GM21526 (cell line): ENCODE measurements at regions not wholly inside any gene's neighbourhood (a gene's known extent, or its start where the extent isn't known, plus 50 kb on each side); places are given as distances from the start of the nearest gene placed in this dataset.

Experiments used
- ATAC-seq: cut with Tn5 transposase; IDR thresholded peaks from one replicate; pipeline ENCODE4 v1.9.1; 2021; ENCODE audit warnings: moderate library complexity; ENCODE audit not compliant: unreplicated experiment, low FRiP score

DNA sequence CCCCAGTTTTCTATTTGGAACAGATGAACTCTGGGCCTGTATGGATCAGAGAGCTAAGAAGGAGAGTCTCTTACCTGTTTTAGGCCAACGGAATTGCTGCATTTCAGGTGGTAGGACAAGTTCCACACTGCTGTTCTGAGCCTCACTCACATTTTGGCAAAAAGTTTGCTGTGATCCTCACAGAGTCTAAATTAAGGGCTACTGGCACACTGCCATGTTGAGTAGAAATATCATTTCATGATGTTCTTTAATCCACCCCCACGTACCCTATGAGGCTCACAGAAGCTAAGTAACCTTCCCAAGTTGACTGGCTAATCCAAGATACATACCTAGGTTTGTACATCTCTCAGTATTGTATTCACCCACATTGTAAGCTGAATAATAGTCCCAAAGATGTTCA lies 447.2 kb downstream of the INHBA start:
- no peak for ATAC-seq

DNA sequence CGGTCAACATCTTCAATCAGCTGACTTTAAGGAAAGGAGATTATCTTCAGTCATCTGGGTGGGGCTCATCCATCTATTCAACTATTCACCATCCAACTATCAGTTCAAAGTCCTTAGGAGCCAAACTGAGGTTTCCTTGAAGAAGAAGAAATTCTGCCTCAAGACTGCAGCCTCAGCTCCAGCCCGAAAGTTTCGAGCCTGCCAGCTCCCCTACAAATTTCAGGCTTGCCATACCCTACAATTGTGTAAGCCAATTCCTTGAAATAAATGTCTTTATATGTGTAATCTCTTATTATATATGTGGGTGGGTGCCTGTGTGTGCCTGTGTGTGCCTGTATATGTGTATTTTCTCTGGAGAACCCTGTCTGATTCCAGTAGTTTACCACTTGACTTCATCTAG lies 447.8 kb downstream of the INHBA start:
- ATAC-seq: no peak

DNA sequence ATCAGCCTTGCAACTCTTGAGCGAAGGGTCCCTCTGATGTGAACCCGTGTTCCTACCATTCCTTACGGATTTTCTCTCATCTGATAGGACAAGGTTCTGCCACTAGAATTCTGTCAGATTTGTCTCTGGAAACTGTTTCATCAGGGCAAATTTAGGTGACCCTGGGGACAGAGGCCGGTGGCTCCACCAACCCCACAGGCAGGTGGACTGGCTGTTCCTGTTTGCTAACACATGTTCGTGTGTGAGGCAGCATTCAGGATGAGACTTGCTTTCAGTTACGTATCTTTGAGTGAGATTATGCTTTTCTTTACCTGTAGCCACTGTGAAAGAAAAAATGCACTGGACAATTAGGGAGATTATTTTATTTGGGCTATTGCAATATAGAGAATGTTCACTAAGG lies 449.9 kb downstream of the INHBA start:
- ATAC-seq: no peak

DNA sequence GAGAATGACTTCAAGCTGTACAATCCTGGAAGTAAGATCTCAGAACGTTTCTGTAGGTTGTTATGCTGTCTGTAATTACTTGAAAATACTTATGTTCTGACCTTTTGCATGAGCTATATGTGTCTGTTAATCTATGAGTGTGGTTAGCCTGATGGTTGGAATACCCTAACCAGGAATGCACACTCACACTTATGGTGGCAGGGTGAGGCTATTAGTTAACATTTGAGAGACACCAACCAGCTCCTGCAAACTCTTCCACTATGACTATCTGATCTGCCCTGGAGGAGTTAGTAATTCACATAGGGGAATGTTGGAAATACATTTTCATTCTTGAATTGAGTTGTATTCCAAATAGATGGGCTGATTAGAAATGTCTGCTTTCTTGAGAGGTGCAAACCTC lies 450.3 kb downstream of the INHBA start:
- ATAC-seq: no peak

DNA sequence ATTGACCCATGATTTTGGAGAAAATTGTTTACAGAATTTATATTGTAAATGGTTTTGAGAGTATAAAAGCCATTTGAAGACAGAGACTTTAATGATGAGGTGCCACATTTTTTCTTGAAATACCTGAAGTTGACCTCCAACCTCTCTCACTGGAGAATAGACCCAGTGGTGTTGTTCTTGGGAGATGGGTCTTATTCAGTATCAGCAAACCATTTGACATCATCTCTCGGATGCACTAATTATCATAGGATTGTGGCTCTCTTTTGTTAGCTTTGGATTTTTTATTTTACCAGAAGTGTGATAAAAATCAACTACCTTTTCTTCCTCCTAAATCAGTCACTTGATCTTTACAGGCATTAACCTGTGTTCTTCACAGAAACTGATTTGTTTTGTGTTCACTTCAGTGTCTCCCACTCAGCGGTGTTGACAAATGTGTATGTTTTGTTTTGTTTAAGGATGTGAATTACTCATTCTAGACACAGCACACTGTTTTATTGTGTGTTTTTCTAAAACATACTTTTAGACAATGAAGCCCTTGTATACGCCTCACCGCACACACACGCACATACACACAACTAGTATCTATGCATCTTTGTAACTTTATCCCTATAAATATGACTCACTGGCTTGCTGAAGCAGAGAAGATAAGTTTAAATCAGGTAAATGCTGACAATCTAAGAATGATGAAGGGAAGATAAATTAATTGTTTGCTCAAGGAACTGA lies 455.6 kb downstream of the INHBA start:
- ATAC-seq: no peak

DNA sequence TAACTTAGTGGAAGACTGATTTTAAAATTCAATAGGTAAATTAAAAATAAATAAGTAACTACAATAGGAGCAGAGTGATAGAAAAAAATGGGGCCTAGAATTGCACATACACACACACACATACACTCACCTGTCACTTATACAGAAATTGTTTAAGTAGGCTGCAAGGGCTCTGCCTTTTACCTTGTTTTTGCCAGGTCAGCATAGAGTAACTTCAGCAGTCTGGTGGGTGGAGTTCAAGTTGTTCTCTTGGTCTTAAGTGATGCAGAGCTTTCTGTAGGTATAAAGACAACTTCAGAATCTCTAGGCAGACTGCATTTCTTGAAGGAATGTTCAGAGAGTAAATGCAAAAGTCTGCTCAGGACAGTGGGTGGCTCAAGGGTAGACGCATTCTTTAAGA lies 457.0 kb downstream of the INHBA start:
- ATAC-seq: no peak

DNA sequence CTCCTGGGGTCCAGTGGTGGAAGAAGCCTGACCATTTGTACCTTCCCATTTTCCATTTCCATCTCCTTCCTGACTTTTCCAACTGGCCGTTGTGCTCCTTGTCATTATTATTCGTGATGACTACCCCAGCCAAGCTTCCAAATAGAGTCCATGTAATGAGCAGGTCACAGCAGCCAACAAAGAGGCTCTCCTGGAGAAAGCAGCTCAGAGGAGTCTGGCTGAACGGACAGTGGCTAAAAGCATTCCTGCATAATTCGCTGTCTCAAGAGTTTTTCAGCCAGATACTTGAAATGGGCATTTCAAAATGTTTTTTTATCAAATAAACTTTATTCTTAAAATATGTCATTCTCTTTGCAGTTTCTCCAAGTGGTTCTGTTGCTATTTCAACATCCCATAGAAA lies 458.6 kb downstream of the INHBA start:
- no peak for ATAC-seq

DNA sequence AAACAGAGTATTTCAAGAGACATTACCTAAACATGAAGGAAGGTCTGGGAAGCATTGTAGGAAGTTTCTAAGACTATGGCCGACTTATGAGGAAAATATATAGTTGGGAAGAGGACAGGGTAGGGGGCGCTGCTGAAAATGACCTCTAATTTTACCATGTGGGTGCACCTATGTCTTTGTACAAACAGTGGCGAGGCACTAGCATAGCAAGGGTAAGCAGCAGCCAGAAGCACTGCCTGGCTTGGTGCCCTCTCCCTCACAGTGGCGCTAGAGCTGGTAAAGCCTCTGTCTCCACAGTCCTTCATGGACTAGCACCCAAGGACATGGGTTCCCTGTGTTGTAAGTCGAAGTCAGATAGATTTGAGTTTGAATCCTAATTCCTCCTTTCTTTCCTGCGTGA lies 461.2 kb downstream of the INHBA start:
- no peak for ATAC-seq

DNA sequence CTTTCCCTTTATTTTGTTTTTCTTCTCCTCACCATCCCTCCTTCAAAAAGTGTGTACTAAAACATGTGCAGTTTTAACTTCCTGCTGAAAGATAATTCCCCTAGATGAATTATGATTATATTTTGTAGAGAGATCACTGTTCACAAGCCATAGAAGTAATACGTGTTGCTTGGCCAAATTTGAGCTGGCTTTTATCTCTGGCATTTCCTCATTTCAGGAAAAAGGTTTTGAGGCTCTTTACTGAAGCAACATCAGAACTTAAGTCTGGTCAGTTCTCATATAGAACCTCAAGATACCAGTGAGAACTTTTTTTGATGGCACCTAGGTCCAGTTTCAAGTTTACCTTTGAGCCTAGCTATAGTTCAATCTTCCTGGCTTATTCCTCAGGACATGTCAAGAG lies 463.3 kb downstream of the INHBA start:
- ATAC-seq: no peak

DNA sequence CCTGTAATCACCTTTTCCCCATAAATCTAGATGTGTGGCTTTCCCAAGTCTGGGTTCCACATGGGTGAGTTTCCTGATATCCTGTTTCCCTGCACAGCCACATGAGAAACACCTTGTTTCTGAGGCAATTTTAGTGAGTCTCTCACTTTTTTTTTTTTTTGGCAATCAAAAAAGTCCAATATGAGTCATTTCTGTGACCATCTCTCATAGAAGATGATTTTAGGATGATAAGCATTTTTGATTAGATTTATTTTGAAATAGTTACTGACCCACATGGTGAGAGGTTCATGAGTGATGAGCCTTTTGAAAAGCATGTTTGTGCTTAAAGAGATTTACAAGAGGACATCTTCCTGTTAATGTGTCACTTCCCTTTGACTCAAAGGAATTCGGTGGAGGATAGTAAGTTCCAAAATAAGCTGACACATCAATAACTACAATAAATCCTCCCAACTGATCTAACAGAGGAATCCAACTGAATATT lies 464.0 kb downstream of the INHBA start:
- no peak for ATAC-seq

DNA sequence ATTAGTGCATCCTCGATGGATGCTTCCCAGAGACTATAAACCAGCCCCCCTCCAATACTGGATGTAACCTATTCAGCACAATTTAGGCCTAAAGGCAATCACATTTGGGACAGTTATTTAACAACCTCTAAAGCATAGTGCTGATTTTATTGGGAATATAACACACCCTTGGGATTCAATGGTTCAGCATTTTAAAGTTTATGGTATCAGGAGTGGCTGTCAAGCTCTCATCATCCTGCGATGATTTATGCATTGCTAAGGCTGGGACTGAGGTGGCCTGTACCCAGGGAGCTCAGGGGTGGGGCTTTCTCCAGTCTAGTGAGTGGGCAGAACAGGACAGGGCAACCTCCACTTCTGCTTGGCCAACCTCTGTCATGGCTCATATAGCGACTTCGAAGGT lies 464.9 kb downstream of the INHBA start:
- no peak for ATAC-seq

DNA sequence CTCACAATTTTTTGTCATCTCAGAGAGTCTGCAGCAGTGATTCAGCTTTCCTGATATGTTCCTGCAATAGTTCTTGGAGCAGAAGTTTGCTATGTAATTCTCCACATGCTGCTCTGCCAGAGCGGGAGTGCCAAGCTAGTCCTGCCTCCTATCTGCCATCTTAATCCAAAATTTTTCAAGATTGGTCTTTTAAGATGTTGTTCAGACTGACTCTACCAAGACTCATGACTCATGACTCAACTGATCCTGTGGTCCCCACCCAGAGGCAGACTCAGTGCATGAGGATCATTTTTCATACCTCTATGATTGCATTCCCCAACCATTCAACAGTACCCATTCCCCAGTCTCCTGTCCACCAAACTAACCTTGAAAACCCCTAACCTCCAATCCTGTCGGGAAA lies 470.8 kb downstream of the INHBA start:
- no peak for ATAC-seq

DNA sequence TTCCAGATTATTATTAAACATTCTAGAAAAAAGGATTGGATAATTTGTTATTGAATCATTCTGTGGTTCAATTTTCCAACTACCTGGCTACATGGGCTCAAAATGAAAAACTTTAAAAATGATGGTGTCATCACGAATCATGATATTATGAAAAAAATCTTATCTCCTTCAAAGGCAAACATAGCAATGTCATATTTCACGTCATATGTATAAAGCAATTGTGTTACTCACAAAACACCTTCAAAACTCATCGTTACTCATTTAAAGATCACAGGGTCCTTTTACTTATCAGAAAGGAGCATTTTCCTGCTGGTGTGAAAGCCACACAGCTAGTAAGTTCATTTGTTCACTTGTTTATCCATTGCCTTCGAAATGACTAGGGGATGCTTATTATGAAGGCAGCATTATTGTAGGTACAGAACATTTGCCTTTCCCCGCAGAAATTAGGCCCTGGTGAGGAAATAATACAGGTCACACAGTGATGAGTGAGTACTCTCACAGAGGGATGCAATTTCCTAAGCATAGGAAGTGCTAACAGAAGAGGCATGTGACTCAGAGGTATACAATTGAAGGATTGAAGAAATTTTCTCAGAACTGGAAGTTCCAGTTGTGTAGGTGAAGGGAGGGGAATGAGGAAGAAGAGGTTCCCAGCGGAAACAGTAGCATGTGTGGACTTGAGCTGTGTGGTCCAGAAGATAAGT lies 478.7 kb downstream of the INHBA start:
- no peak for ATAC-seq

DNA sequence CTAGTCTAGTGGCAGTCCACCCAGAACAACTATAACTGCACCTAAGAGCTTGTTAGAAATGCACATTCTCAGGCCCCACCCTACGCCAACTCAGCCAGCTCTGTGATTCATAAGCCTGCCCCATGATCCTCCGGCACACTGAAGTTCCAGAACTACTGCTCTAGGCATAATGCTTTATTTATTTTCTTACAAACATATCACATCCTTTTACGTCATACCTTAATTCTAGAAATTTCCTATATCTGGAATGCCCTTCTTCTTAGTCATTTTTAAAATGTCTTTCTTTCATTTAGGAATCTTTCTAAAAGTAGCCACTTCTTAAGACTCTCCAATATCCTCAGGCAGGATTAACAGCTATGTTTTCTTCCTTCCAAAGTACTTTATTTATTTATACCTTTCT lies 480.1 kb downstream of the INHBA start:
- no peak for ATAC-seq

DNA sequence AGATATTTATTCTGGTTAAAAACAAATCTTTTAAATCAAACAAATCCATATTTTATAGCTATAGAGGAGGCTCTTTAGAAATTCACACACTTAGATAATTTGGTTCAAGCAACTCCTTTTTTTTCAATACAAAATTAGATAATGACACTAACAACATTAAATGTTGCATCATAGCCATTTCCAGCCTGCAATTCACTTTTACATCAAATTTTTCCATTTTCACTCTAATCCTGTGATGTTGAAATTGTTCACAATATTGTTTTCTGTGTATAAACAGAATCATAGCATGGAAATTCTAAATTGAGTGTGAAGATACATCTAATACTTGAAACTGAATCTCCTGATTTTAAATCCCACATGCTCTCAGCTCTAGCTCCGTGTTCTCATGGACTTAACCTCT lies 482.6 kb downstream of the INHBA start:
- no peak for ATAC-seq

DNA sequence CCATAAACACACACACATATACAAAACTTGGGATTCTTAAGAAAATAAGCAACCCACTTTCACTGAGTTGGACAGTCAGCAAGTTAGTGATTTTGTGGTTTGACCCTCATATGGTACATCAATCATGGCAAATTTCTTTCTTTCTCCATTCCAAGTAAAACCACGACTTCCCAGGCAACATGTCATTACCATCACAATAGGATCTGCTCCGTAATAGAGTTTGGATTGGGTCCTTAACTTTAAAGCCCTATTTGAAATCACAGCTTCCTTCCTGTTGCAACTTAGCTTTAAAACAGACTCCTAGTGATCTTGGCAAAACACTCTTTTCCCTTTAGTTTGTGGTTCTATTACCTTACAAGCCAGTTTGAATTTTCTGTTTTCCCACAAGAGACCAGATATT lies 483.6 kb downstream of the INHBA start:
- ATAC-seq: no peak

DNA sequence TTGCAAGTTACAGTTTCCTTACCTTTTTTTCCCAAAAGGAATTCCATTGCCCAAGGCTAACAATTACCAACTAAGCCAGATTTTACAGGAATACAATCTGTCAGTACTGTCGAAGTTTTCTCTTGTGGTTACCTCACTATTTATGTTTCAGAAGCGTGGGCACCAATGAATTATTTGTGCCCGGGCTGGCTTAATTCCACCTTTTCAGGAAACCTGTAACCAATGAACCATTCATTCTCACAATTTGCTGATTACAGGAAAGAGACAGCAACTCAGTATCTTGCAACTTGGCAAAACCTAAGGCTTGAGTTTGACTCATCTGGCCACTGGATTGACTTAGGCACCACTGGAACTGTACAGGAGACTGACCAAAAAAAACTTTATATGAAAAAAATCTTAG lies 485.6 kb downstream of the INHBA start:
- ATAC-seq: no peak

DNA sequence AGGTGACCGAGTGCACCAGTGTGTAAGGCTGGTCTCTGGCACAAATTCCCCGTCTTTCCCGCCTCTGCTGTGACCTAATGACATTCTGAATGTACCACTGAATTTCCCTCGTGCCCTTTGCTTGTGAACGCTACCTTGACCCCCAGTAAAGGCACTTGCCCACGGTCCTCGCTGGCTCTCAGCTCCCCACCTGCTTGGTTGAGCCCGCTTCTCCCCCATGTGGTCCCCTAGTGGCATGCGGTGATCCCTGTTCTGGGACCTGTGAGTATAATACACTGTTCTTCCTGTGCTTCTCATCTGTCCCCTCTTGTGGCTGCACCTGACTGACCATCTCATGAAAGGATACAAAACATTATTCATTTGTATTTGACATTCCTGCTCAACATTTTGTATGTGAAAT lies 495.7 kb downstream of the INHBA start:
- ATAC-seq: no peak

DNA sequence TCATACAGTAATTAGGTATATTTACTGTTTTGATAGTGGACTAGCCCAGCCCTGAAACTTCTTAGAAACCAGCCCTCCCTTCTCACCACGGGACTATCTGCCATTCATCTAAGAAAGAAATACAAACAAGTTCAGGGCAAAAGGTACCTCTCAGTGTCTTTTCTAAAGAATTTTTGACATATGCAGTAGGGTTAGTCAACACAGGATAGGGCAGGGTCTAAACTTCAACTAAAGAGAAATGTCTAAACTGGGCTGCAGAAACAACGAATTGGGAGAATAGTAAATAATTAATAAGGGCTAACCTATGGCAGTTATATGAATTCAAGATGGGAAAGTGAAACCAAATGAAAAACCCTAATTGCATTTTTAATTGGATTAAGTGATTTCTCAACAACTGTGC lies 496.6 kb downstream of the INHBA start:
- ATAC-seq: peak; percentile 29

DNA sequence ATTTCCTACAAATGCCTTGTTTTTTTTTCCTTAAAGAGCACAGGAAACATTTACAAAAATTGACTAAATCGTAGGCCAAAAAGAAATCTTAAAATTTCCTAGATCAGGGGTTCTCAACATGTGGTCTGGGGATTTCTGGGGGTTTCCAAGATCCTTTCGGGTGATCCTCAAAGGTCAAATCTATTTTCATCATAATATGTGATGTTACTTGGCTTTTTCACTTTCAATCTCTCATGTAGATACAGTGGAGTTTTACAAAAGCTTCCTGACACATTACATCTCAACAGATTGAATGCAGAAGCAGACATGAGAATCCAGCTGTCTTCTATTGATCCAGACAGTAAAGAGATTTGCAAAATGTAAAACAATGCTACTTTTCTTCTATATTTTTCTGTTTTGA lies 497.3 kb downstream of the INHBA start:
- ATAC-seq: peak; percentile 60

DNA sequence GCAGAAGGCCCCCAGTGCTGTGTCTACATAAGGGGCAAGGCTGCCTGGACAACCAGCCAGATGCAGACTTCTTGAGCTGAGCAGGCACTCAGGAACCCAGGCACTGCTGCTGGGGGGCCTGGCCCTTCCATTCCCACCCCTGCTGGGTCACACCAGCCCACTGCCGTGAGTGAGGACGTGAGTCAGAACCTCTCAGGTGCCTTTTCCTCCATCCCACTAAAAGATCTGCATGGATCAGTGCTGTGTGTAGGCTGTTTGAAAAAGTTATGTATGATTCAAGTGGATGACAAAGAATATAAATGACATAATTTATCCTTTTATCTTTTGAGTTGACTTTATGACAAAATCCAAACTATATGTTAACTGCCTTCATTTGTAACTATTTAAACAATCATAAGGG lies 499.3 kb downstream of the INHBA start:
- ATAC-seq: no peak

DNA sequence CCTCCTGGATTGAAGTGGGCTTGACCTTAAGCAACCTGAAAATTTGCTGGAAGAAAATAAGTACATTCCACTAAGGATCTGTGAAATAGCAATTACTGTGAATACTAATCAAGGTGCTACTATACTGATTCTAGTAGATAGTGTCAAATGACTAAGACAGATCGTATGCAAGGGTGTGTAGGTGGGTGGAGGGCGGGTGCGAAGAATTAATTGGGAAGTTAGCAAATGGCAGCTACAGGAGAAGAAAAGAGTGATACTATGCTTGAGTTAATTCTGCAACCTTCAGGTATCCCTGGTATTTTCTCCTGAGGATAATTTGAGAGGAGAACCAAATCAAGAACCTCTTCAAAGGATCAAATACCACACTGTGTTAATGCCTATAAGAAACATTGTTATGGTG lies 501.9 kb downstream of the INHBA start:
- ATAC-seq: no peak
